GM12874 (cell line): ENCODE measurements at regions not wholly inside any gene's neighbourhood (a gene's known extent, or its start where the extent isn't known, plus 50 kb on each side); places are given as distances from the start of the nearest gene placed in this dataset.

ENCODE experiments used
- CTCF ChIP-seq: IDR thresholded peaks from 2 replicates; pipeline ENCODE4 v1.5.1; 2011; ENCODE audit warnings: low read depth, mild to moderate bottlenecking, control low read depth, low read length, moderate library complexity; ENCODE audit not compliant: insufficient read depth

GRCh38 chr5:173527671-173528070 lies 88.8 kb downstream of the BOD1 start:
- TF ChIP-seq CTCF = no peak

GRCh38 chr5:173524136-173524535 lies 92.3 kb downstream of the BOD1 start:
- no peak for TF ChIP-seq CTCF

- TF ChIP-seq CTCF = no peak
These were observed 93.1 kb downstream of the BOD1 start for GRCh38 chr5:173523388-173523787.

GRCh38 chr5:173522518-173522917 lies 93.9 kb downstream of the BOD1 start:
- TF ChIP-seq CTCF = no peak

GRCh38 chr5:173518856-173519255 lies 97.6 kb downstream of the BOD1 start:
- no peak for TF ChIP-seq CTCF

- TF ChIP-seq CTCF = no peak
These were observed 98.8 kb downstream of the BOD1 start for GRCh38 chr5:173517648-173518047.

GRCh38 chr5:173515526-173515925 lies 100.9 kb downstream of the BOD1 start:
- TF ChIP-seq CTCF = no peak

- no peak for TF ChIP-seq CTCF
These were observed 101.8 kb downstream of the BOD1 start for GRCh38 chr5:173514661-173515060.
